AG04449 (cell line): ENCODE measurements at regions not wholly inside any gene's neighbourhood (a gene's known extent, or its start where the extent isn't known, plus 50 kb on each side); places are given as distances from the start of the nearest gene placed in this dataset.
"Not testable (repeated sequence)": the region's sequence is repeated elsewhere in the genome, so short reads cannot be mapped to it uniquely, and the experiment has no call there.

ENCODE experiments used
- CTCF ChIA-PET: fragments of 350-600 bp; formaldehyde crosslinking; extraction: SDS; loops from one replicate; lab custom pipeline; 2021; ENCODE audit warnings: antibody characterized with exemption; lab: Yijun Ruan, JAX
- POLR2A ChIA-PET: fragments of 400-600, 350-600 bp; formaldehyde crosslinking; extraction: SDS; loops from one replicate; lab custom pipeline; 2020; ENCODE audit warnings: antibody characterized with exemption, inconsistent platforms; lab: Yijun Ruan, JAX
- DNase-seq: peaks from one replicate; pipeline ENCODE4 v3.0.0-alpha.2; 2010; ENCODE audit warnings: low read depth, low spot score
- H3K4me3 ChIP-seq: 2 replicates; pipeline ENCODE4 v1.5.1; 2011; ENCODE audit warnings: low read depth, mild to moderate bottlenecking, control low read depth, low read length
- CTCF ChIP-seq: IDR thresholded peaks from one replicate; pipeline ENCODE4 v1.5.1; 2011; ENCODE audit warnings: mild to moderate bottlenecking, moderate library complexity, low read length, control low read depth, inconsistent platforms; ENCODE audit not compliant: insufficient read depth; ENCODE audit errors: missing control alignments

- POLR2A ChIA-PET = no interaction called here
Measured at GRCh38 chr2:155502766-155503165, 804.3 kb downstream of the KCNJ3 start.

GRCh38 chr2:155498106-155498505 is 799.6 kb downstream of the KCNJ3 start:
- ChIA-PET CTCF (no interaction called here), POLR2A (no interaction called here)
- no peak overlapping the region for H3K4me3 ChIP-seq
- no peak for TF ChIP-seq CTCF
- DNase-seq = no peak

More at GRCh38 chr2:155502766-155503165, 804.3 kb downstream of the KCNJ3 start:
- no peak overlapping the region for H3K4me3 ChIP-seq
- no peak for TF ChIP-seq CTCF
- DNase-seq = no peak
- CTCF ChIA-PET = no interaction called here

GRCh38 chr2:155494744-155495143 is 796.2 kb downstream of the KCNJ3 start:
- ChIA-PET CTCF (no interaction called here), POLR2A (no interaction called here)
- no peak overlapping the region for H3K4me3 ChIP-seq
- no peak for DNase-seq
- no peak for TF ChIP-seq CTCF

- H3K4me3 ChIP-seq = no peak overlapping the region
- ChIA-PET POLR2A (no interaction called here), CTCF (no interaction called here)
- no peak for TF ChIP-seq CTCF
- no peak for DNase-seq
Measured at GRCh38 chr2:155485141-155485842, 786.8 kb downstream of the KCNJ3 start.

GRCh38 chr2:155481141-155481540 is 782.6 kb downstream of the KCNJ3 start:
- no peak for DNase-seq
- no peak for TF ChIP-seq CTCF
- ChIA-PET CTCF (no interaction called here), POLR2A (no interaction called here)
- H3K4me3 ChIP-seq = no peak overlapping the region

- POLR2A ChIA-PET, CTCF ChIA-PET, DNase-seq, H3K4me3 ChIP-seq: not testable (repeated sequence)
Measured at GRCh38 chr2:155472018-155472417, 773.5 kb downstream of the KCNJ3 start.

- DNase-seq = no peak
- ChIA-PET CTCF (no interaction called here), POLR2A (no interaction called here)
- no peak for TF ChIP-seq CTCF
- no peak overlapping the region for H3K4me3 ChIP-seq
Measured at GRCh38 chr2:155456222-155456621, 757.7 kb downstream of the KCNJ3 start.
